NOMO-1 treated with dmso at 0.1 percent for 144 hours (cell line): ENCODE measurements at regions not wholly inside any gene's neighbourhood (a gene's known extent, or its start where the extent isn't known, plus 50 kb on each side); places are given as distances from the start of the nearest gene placed in this dataset.

Experiments used
- DNase-seq: peaks from one replicate; lab custom pipeline; 2025; ENCODE audit not compliant: unreplicated experiment; lab: John Stamatoyannopoulos, UW

DNA sequence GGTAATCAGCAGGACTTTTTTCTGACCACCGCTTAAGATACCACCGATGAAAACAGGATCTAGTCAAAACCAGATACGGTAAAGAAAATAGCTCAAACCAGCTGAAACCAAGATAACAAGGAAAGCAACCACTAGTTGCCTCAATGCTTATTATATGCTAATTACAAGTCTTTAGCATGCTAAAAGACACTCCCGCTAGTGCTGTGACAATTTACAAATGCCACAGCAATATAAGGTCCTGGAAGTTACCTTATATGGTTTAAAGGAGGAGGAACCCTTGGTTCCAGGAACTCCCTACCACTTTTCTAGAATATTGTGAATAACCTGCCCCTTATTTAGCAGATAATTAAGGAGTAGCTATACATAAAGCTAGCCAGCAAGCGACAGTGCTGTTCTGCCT, 976.4 kb upstream of the SEL1L start:
- DNase-seq: no peak

DNA sequence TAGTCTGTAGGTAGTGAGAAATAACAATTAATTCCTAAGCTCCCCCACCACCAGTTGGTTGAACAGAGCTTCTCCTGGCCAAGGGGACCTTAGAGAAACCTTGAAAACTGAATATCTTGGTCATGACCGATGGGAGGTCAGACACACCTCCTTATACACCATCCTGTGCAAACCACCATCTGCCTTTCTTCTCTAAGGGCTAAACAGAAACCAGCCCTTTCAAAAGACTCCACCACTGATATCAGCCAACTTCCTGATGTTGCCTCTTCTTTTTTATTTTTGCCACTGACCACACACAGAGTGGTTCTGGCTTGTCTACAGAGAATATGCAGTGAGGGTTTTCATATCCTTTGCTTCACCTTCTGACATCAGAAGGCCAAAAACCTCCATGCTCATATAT, 977.7 kb upstream of the SEL1L start:
- DNase-seq: no peak

DNA sequence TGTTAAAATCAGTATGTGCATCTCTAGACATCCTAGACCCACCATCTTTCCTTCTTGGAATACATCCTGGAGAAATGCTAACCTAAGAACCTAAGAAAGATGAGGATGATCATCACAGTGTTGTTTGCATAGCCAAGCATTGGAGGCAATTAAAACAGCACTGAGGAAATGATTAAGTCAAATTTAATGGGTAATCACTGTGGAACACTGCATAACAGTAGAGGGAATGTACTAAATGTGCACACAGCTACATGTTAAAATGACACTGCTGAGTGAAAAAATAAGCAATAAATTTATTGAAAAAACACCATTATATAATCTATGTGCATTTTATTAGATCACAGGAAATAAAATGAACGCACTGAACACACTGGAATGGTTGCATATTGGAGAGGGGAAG, 987.1 kb upstream of the SEL1L start:
- no peak for DNase-seq

DNA sequence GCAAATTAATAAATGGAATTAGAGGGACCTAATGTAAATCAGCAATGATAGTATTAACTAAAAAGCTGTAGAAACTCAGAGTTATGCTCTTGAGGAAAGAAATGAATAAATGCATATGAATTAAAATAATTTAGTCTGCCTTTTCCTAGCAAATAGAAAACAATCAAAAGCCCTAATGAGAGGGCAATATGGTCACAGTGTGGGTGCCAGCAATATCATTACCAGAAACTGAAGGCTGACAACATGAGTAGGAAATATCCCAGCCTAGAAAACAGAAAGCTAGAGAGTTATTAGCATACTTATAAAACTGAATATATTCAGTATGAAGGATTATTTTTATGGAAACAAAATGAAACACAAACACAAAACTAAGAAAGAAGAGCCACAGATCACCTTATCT, 987.5 kb upstream of the SEL1L start:
- DNase-seq: no peak

DNA sequence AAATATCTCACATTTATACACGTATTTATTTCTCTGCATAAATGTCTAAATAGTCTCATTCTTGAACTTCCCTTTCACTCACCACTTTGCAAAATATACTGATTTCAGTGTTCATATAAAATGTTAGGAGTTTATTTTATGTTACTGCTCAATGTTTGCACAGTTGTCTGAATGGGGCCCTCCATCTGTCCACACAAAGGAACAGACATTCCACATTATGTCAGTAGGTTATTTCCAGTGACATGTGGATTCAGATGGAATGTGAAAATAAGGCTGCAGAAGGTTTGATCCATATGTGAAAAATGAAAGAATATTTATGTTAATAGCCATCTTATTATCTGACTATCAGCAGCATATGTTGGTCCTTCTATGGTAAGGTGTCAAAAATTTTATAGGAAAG, 994.4 kb upstream of the SEL1L start:
- DNase-seq: no peak

DNA sequence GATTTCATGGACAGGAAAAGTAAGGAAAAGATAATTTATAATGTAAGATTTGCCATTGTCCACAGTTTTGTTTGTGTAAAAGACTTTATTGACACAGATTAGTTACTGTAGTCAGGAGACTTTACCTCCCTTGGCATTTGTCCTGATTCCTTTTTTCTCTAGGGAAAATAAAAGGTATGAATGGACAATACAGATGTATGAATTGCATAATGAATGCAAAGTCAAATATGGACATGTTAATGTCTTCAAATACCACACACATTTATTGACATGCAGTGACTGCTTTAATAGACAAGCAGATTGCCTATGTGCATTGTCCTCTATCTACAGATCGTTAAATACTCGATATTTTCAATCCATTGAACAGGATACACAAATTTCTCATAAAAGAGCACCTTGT, 999.7 kb upstream of the SEL1L start:
- no peak for DNase-seq

DNA sequence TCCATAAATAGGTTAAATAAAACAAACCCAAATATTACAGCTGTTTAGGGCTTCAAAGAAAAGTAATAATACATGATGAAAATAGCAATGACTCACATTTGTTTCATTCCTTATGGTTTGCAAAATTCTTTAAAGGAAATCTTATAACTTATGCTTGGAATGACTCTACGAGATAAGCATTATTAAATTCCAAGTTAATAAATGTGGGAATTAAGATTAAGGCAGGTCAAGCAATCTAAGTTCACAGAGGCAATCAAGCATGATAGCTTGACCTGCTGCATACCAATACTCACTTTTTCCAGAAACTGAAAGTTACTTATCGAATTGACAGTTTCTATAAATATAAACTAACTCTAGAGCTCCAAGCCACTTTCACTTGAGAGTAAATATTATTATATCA, 1002.9 kb upstream of the SEL1L start:
- no peak for DNase-seq

DNA sequence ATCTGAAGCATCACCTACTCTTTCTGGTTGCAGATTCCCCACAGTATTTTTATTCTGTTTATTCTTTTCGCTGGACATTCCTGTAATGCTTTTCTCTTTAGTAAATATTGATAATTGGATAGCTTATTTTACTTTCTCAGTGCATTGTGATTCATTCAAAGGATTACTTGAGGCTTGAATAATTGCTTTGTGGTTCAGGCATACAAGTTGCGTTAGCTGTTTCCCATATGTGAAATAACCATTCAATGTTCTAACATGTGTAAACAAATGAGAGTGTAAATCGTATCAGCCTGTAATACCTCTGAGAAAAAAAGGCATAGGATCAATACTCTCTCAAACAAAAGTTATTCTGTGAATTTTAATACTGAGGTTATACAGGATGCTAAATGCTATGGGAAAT, 1004.2 kb upstream of the SEL1L start:
- no peak for DNase-seq

DNA sequence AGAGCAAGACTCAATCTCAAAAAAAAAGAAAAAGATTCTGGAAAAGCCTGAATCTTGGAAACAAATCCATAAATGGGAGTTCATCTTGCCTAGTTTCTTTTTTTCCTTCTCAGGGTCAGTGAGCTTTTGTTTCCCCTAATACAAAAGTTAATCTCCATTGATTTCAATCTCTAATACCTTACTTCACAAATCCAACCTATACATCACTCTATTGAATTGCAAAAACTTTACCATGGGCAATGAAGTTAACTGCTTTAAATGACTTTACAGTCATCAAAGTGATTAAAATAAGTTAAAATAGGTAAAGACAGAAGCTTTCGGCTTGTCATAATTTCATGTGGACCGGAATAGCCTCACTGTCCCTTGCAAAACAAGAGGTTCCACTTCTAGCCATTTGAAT, 1012.7 kb upstream of the SEL1L start:
- DNase-seq: no peak

DNA sequence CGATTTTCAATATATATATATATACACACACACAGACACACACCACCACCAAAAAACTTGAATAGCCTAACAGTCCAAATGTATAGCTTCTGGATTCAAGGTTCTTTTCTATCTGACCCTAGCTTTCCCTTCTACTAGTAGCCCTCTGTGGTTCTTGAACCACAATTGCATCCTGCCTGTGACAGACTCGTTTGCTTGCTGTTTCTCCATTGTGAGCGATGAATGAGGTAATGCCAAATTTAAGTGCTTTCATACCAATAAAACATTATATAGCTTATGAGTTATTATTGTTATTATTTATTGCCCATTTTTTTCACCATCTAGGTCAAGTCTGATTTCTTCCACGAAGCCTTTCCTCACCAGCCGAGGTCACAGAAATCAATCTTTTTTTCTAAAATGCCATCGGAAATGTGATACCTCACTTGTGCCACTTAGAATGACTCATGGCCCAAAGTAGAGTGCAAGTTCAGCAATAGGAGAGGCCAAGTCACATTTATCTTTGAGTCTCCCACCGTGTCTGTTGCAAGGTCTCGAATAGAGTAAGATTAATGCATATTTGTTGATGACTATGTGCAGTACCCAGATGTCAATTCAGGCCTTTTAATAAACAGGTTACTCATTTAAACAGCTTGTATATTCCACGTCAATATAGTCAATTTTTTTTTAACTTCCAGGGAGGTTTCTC, 1015.8 kb upstream of the SEL1L start:
- no peak for DNase-seq

DNA sequence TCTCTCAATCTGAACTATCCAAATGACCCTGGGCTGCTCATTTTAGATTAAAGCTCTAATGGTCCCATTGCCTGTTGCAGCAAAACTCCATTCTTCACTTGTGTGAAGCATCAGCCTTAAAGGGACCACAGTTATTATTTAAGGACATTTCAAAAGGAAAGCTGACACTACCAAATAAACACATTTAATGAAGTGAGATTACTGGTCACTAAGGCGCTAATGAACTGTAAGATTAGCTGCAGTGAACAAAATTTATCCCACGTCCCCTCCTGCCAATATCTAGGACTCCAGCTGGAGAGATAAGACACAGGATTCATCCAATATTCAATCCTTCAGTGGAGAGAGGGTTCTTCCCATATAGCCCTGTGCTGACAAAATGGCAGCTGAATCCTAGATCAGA, 1029.2 kb upstream of the SEL1L start:
- no peak for DNase-seq

DNA sequence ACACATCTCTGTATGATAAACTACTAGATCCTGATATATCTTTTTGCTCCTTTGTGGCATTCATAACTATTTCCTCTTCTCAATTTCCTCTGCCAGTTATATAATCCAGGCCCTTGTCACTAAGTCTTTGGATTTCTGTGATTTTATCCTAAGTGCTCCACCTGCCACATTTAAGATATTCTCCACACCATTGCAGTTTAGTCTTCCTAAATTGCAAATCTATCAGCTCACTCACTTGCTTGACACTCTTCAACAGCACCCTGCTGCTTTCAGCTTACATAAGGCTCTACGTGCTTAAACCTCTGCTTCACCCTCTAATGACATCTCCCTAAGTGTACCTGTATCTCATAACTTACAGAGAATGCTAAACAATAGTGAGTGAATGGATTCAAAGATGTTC, 1032.2 kb upstream of the SEL1L start:
- no peak for DNase-seq

DNA sequence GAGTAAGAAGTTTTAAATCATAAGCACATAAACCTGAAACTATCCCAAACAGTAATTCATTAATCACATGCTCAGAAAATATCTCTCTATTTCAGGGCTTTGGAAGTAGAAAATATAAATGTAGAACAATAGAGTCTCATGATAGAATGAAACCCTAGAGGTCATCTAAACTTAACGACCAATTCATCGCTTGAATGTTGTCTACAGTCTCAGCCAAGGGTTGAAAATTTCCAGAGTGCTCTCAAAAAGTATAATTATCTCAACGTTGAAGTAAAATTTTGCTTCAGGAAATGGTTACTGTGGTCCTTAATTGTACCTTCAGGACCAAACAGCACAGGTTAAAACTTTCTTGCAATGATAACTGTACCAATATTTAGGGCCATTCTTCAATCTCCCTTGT, 1053.6 kb upstream of the SEL1L start:
- no peak for DNase-seq

DNA sequence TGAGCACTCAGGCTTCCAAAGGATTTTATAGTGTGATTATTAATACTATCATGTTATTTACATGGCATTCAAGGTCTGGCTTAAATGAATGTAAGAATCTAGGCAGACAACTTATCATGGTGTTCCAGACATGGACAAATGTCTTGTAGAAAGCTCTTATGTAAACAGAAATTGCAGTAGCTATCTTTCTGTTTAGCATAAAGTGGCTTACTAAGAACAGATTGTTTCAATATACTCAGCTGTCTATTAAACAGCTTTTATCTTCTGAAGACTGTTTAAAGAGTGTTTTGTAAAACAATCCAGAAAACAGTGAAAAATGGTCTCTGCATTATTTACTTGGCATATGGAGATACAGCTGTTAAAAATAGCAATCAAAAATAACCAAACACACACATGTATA, 1061.8 kb upstream of the SEL1L start:
- no peak for DNase-seq

DNA sequence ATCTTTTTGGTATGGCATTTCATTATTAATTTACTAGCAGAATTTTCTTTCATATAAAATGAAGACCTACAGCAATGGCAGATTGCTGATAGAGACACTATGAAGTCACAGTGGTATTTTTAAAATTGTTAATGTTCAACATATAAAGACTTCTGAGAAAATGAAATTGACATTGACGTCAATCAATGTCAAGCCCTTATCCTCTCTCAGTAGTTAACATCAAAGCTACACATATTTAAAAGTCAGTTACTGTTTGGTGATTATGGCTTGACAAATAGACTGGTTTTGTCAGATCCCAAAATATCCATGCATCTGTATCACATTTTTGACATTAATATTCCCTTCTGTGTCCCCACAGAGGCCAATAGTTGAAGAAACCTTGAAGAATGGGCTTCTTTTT, 1069.1 kb upstream of the SEL1L start:
- DNase-seq: no peak

DNA sequence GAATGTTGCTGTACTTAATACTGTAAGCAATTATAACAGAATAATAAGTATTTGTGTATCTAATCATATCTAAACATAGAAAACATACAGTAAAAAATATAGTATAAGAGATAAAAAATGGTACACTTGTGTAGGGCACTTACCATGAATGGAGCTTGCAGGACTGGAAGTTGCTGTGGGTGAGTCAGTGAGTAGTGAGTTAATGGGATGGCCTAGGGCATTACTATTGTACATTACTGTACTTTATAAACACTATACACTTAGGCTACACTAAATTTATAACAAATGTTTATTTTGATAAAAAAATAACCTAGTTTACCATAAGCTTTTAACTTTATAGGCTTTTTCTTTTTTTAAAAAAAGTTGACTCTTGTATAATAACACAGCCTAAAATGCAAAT, 1071.2 kb upstream of the SEL1L start:
- no peak for DNase-seq

DNA sequence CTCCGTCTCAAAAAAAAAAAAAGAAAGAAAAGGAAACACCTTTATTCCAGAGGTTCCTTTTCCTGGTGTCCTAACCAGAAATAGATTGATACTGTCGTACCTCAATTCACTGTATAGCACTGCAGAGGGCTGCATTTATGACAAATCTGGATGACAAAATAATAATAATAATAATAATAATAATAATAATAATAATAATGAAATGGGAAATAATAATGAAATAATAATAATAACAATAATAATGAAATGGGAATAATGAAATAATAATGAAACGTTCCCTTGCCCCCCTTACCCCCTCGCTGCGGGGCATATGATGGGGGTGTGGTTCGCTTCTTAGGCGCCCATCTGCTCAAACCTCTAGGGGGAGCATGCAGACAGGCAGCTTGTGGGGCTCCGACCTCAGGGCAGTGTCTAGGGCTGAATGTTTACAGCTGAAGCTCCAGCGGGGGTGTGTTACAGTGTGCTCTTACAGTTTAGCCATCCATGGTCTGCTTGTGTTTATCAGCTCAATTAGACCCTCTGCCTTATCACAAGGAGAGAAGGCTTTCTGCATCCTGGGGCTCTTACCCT, 1088.3 kb upstream of the SEL1L start:
- no peak for DNase-seq

DNA sequence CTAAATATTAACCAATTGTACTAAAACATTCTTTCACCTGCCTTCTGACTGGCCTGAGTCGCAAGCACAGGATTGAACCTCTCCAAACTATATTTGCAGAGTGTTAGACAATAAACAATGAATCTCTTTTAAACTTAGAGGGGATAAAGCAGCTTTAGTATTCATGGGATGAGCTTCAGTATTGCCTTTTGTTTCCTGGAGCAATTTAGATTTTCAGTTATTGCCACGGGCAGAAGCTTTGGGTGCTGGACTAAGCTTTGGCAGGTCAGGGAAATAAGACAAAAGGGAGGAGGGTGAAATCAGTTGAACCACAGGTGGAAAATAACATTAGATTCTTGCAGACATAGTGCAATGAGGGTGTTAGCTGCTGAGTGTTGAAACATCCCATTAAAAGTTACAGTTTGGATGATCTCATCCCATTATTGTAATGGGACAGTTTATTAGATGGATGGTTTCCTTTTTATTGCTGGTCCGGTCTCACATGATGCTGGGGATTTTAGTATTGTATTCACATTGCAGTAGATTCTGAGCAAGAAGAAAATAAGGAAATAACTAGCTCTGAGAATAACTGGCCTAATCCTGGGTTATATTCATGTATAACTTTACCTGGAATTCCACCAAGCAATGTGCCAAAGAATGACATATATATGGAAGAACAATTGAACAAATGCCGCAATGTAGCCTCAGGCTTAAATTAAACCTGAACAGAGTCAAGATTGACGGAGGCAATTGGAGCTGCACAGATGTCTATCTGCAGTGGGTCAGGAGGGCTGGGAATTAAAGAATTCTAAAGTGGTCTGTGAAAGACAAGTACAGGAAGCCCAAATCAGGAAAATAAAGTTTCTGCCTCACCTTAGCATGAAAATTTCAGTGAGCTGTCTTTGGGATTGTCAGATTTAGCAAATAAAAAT, 1092.8 kb upstream of the SEL1L start:
- DNase-seq: no peak

DNA sequence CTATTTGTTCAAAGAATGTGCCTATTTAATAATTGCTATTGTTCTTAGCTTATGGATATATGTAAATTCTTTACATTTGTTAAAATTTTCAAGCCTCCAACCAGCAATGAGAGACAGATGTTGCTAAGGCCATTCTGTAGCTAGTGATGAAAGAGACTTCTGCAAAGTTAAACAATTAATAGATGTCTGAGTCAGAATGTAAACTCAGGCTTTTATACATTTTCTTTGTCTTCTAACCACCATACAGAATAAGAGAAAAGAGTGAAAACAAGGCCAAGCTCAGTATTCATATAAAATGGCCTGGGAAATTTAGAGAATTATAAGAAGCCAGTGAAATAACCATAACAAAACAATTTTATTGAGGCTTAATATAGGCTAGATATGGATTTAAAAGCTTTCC, 1102.3 kb upstream of the SEL1L start:
- no peak for DNase-seq

DNA sequence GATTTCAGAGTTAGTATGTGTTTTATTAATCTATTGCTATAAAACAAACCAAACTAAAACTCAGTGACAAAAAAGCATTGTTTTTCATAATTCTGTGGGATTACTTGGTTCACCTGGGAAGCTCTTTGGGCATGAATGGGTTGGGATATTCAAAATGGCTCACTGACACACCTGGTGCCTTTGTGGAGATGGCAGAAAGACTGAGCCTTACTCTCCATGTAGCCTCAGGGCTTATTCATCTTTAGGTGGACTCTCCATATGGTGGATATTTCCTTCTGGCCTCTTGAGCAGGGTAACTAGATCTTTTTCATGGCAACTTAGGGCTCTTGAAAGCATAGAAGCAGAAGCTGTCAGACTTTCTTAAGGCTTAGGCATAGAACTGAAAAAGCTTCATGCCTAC, 1102.8 kb upstream of the SEL1L start:
- DNase-seq: no peak

DNA sequence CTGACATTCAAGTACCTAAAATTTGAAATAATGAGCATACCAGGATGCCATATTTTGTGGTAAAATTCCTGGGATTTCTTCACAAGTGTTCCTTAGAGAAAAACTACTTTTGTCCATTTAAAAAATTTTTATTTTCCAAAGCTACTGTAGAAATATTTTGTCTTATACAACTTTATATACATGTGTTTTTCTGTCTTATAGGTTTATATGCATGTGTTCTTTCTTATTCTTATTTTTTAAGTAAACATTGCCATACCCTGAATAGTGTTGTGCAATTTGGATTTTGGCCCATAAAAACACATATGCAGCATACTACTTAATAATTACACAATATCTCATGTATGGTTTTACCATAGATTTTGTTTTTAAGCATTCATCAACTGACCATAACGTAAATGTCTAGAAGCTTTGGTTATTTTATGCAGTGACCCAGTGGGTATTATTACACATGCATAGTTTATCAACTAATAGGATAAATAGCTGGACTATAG, 1107.4 kb upstream of the SEL1L start:
- DNase-seq: no peak

DNA sequence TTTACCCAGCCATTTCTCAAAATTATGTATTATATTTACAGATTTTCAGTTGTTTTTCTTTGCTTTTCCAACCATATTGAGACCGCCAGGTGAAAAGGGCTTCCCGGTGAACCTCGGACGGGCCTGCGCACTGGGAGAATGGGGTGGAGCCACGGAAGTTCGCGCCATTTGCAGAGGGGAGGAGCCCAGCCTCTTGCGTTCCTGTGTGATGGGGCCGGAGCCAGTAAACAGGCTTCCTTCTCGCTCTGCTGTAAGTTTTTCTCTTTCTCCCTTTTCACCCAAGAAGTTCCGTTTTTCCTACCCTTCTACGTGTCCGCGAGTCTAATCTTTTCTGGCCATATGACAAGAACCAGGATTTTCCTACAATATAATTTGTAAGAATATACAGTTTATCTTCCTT, 1108.8 kb upstream of the SEL1L start:
- no peak for DNase-seq
